HG03432 (cell line): ENCODE measurements at regions not wholly inside any gene's neighbourhood (a gene's known extent, or its start where the extent isn't known, plus 50 kb on each side); places are given as distances from the start of the nearest gene placed in this dataset.

ENCODE experiments used
- ATAC-seq: cut with Tn5 transposase; IDR thresholded peaks from one replicate; pipeline ENCODE4 v1.9.1; 2021; ENCODE audit warnings: mild to moderate bottlenecking, moderate library complexity; ENCODE audit not compliant: unreplicated experiment

GRCh38 chr7:12067156-12067831 lies 143.8 kb upstream of the TMEM106B start:
- ATAC-seq: peak; percentile 82

GRCh38 chr7:12069757-12070156 lies 141.3 kb upstream of the TMEM106B start:
- no peak for ATAC-seq

GRCh38 chr7:12074889-12075288 lies 136.2 kb upstream of the TMEM106B start:
- ATAC-seq: no peak

GRCh38 chr7:12080006-12080405 lies 131.1 kb upstream of the TMEM106B start:
- no peak for ATAC-seq

- no peak for ATAC-seq
Observed at GRCh38 chr7:12085516-12085915, 125.6 kb upstream of the TMEM106B start.

- ATAC-seq: no peak
Observed at GRCh38 chr7:12089951-12090756, 120.9 kb upstream of the TMEM106B start.

- ATAC-seq: no peak
Observed at GRCh38 chr7:12090757-12091221, 120.3 kb upstream of the TMEM106B start.

GRCh38 chr7:12091231-12091630 lies 119.9 kb upstream of the TMEM106B start:
- no peak for ATAC-seq

- ATAC-seq: no peak
Observed at GRCh38 chr7:12092499-12093130, 118.5 kb upstream of the TMEM106B start.

GRCh38 chr7:12093365-12093764 lies 117.7 kb upstream of the TMEM106B start:
- no peak for ATAC-seq

- ATAC-seq: no peak
Observed at GRCh38 chr7:12094365-12094921, 116.7 kb upstream of the TMEM106B start.

- no peak for ATAC-seq
Observed at GRCh38 chr7:12102126-12102525, 109.0 kb upstream of the TMEM106B start.

GRCh38 chr7:12102527-12102926 lies 108.6 kb upstream of the TMEM106B start:
- ATAC-seq: no peak

- no peak for ATAC-seq
Observed at GRCh38 chr7:12103948-12104347, 107.1 kb upstream of the TMEM106B start.

GRCh38 chr7:12107381-12107780 lies 103.7 kb upstream of the TMEM106B start:
- ATAC-seq: no peak

GRCh38 chr7:12107841-12108254 lies 103.2 kb upstream of the TMEM106B start:
- ATAC-seq: no peak

GRCh38 chr7:12110425-12110824 lies 100.7 kb upstream of the TMEM106B start:
- no peak for ATAC-seq

GRCh38 chr7:12111422-12112405 lies 99.4 kb upstream of the TMEM106B start:
- ATAC-seq: no peak

- no peak for ATAC-seq
Observed at GRCh38 chr7:12117170-12117569, 93.9 kb upstream of the TMEM106B start.

- no peak for ATAC-seq
Observed at GRCh38 chr7:12119620-12120303, 91.3 kb upstream of the TMEM106B start.
